GM19372 (cell line): ENCODE measurements at regions not wholly inside any gene's neighbourhood (a gene's known extent, or its start where the extent isn't known, plus 50 kb on each side); places are given as distances from the start of the nearest gene placed in this dataset.
A peak's percentile ranks its signal among the peaks of the same experiment; 100 is the strongest.
"Not testable (repeated sequence)": the region's sequence is repeated elsewhere in the genome, so short reads cannot be mapped to it uniquely, and the experiment has no call there.

Experiments
- ATAC-seq: cut with Tn5 transposase; IDR thresholded peaks from one replicate; pipeline ENCODE4 v1.9.1; 2021; ENCODE audit warnings: mild to moderate bottlenecking, low read depth, moderate library complexity; ENCODE audit not compliant: unreplicated experiment

GRCh38 chrX:112968351-112969133 lies 127.9 kb upstream of the AMOT start:
- ATAC-seq, result no peak

GRCh38 chrX:112967903-112968302 lies 127.3 kb upstream of the AMOT start:
- no peak for ATAC-seq

- ATAC-seq, result no peak
Observed at GRCh38 chrX:112967341-112967740, 126.7 kb upstream of the AMOT start.

- ATAC-seq, result no peak
Observed at GRCh38 chrX:112961981-112962380, 121.3 kb upstream of the AMOT start.

GRCh38 chrX:112947981-112948615 lies 107.5 kb upstream of the AMOT start:
- ATAC-seq, result no peak

- ATAC-seq, result no peak
Observed at GRCh38 chrX:112946227-112946626, 105.6 kb upstream of the AMOT start.

GRCh38 chrX:112945826-112946225 lies 105.2 kb upstream of the AMOT start:
- ATAC-seq, result no peak

GRCh38 chrX:112941209-112941837 lies 100.7 kb upstream of the AMOT start:
- ATAC-seq, result peak; percentile 67

GRCh38 chrX:112935029-112935428 lies 94.4 kb upstream of the AMOT start:
- no peak for ATAC-seq

- no peak for ATAC-seq
Observed at GRCh38 chrX:112931900-112932299, 91.3 kb upstream of the AMOT start.

- ATAC-seq, result no peak
Observed at GRCh38 chrX:112931478-112931877, 90.8 kb upstream of the AMOT start.

- ATAC-seq, result not testable (repeated sequence)
Observed at GRCh38 chrX:112923381-112923780, 82.8 kb upstream of the AMOT start.

- no peak for ATAC-seq
Observed at GRCh38 chrX:112913807-112914206, 73.2 kb upstream of the AMOT start.

- no peak for ATAC-seq
Observed at GRCh38 chrX:112910418-112910817, 69.8 kb upstream of the AMOT start.

- ATAC-seq, result no peak
Observed at GRCh38 chrX:112901869-112902725, 61.5 kb upstream of the AMOT start.

GRCh38 chrX:112896051-112896450 lies 55.4 kb upstream of the AMOT start:
- no peak for ATAC-seq
